NCI-H510A (cell line): ENCODE measurements at regions not wholly inside any gene's neighbourhood (a gene's known extent, or its start where the extent isn't known, plus 50 kb on each side); places are given as distances from the start of the nearest gene placed in this dataset.
A peak's percentile ranks its signal among the peaks of the same experiment; 100 is the strongest.
"Not testable (repeated sequence)": the region's sequence is repeated elsewhere in the genome, so short reads cannot be mapped to it uniquely, and the experiment has no call there.

Source experiments
- DNase-seq: peaks from one replicate; lab custom pipeline; 2025; lab: John Stamatoyannopoulos, UW

DNA sequence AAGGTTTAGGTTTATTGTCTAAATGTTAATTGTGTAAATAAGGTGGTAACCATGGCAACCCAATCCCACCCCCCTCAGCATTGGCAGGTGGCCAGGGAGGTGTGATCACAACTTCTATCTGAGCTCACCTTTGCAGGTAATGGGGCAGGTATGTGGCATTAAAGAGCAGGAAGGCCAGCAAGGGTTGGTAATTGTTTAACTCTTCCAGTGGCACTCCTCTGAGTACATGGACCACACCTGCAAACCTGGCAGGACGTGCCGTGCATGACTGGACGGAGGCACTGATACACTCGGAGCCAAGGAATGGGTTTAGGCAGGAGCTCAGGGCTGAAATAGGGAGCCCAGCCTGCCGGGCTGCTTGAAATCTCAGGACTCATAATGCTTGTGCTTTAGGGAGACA lies 107.0 kb upstream of the BMP2 start:
- DNase-seq, result no peak

DNA sequence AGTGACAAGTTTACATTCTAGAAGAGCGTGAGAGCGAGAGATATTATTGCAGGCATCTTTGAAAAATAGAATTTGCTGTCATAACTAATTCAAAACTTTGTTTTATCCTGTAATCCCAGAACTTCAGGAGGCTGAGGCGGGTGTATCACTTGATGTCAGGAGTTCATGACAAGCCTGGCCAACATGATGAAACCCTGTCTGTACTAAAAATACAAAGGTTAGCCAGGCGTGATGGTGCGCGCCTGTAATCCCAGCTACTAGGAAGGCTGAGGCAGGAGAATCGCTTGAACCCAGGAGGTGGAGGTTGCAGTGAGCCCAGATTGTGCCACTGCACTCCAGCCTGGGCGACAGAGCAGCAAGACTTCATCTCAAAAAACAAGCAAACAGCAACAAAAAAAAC lies 108.6 kb upstream of the BMP2 start:
- DNase-seq, result not testable (repeated sequence)

DNA sequence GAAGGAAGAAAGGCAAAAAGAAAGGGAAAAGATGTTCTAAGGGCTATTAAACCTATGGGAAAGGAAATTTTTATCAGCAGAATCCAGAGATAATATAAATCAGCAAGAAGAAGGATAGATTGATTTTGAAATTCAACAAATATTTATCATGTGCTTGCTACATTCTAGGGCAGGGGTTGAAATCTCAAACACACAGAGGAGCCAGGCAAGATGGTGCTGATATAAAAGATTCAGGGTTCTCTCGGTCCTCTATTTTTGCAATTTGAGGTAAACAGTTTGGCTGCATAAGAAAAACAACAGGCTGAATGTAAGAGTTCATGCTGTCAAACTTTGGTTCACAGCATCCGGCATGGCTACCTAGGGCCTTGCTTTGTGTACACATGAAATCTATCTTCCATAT lies 109.6 kb upstream of the BMP2 start:
- DNase-seq, result no peak

DNA sequence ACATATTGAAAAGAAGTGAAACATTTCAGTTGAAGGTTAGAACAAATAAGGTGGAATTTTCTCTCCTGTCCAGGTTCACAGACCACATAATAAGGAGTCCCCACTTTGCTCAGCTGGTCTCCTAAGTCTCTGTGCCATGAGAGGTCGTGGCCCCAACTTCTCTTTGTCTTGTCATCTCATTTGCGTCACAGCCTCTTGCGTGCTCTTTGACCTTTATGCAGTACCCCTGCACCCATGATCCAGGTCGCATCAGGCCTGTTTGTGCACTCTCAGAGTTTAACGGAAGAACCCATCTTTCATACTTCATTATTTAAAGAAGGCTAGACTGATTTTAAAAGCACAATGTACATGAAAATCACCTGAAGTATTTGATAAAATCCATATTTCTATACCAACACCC lies 110.4 kb upstream of the BMP2 start:
- DNase-seq, result no peak

DNA sequence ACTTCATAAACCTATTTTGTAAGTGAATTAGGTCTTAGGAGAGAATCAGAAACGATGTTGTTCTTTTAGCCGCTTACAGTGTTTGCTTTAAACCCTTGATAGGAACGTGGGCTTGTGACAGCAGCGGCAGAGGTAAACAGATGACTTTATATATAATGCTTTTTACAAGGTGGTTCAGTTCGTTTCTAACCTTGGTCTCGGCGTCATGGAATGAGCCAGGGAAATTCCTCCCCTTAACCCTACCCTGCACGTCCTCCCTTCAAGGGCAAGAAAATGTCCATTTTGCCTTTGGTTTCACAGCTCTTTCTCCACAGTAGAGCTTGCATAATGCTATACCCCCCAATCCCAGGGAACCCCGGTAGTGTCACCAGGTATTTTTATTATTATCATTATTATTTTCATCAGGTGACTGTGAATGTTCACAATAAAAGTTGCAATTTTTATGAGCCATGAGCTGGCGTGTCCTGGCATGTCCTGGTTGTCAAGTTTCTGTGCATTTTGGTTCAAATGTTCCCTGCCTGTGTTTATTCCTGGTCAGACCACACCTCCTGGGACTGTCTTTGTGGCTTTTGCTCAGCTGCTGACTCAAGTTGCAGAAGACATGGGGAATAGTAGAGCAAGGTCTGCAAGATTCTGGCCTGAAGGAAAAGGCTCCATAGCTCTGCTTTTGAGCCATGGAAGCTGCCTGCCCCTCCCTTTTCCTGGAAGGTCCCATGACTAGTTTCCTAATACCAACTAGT lies 112.8 kb upstream of the BMP2 start:
- no peak for DNase-seq

DNA sequence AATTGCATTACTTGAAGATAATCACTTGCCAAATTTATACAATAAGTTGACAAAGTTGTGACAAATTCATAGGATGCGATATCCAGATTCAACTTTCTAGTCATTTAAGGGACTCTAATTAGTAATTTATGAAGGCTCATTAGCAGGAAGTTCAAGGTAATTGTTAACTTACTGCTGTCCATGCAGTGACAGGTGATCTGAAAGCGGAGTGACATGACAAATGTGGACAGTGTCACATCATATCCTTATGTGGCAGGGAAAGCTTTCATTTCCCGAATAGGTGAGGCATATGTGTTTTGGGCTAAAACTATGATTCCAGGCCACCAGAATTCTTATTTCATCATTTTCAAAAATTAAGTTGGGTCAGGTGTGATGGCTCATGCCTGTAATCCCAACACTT lies 115.9 kb upstream of the BMP2 start:
- DNase-seq, result no peak

DNA sequence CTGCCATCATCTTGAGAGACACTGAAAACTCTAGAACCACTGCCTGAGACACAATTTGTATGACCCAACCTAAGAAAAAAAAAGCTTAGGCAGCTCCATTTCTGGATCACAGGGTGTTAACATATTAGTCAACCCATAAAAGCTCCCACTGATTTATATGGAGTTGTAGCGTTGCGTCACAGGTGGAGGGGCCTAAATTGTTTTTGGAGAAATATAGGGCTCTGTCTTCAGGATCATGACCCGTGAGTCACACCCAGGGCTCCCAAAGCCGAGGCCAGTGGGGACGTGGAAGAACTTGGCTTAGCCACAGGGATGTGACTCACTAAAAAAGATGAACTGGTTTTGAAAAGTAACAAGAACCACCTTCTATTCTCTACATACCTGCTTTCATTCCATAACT lies 116.5 kb upstream of the BMP2 start:
- no peak for DNase-seq

DNA sequence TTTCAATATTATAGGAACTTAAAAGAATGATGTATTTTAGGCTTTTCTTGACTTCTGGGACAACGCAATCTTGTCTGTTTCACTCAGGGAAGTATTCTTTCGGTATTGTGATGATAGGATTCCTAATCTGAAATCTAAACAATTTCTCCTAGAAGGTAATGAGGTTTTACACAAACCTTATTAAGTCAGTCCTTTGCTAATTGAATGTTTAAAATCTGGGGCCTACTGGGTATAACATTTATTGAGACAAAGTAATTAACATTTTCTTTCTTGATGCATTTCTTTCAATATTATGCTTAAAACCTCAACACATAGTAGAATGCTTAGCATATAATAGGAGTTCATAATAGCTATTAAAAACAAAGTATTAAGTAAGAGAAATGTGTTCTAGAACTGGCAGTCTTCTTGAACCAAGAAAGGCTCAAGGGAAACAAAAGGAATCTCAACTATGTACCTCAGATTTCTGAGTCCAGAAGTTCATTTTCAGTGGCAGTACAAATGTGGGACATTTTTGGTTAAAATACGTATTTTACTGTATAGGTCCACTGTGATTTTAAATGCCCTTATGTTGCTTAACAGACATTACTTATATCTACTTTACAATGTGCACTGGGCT lies 121.4 kb upstream of the BMP2 start:
- no peak for DNase-seq

DNA sequence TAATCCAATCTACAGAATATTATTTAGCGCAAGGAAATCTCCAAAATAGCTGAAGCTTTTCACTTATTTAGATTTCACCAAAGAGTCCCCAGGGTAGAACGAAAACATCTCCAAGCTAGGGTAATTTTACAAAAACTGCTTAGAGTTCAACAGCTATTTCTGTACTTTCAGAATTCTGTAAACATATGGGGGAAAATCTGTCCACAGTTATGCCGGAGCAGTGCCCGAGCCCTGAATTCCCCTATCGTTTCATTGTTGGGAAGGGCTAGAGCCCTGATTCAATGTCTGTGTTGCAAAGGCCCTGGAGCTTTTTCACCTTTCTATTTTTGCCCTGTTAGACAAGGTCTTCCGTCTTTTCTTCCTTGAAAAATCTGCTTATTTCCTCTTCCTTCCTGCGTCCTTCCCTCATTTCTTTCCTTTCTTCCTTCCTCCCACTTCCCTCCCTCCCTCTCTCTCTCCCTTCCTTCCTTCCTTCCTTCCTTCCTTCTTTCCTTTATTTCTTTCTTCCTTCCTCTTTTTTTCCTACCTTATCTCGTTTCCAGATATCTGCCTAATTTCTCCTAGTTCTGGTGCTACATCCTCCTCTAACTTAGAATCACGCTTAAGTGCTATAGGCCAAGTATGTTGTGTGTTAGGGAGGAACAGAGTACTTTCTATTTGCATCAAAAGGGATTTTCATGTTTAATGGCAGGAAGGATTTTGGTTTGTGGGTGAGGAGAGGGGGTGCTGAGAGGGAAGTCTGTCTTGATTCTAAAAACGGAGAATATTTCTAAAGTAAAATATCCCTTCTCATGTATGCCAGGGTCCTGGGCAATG lies 122.5 kb upstream of the BMP2 start:
- DNase-seq, result no peak

DNA sequence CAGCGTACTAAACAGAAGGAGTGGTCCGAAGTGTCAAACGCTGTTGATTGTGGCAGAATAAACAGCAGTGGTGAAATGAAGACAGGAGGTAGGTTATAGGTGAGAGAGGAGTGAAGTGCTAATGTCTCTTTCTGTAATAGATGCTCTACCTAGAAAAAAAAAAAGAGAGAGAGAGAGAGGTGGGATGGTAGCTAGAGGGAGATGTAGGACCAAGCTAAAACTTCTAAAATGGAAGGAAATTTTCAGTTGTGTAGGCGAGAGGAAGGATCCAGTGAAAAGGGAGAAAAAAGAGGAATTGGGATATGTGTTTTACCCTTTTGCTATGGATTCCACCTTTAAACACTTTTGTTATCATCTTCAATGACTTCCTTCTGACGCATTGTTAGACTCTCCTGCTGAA lies 126.5 kb upstream of the BMP2 start:
- no peak for DNase-seq

DNA sequence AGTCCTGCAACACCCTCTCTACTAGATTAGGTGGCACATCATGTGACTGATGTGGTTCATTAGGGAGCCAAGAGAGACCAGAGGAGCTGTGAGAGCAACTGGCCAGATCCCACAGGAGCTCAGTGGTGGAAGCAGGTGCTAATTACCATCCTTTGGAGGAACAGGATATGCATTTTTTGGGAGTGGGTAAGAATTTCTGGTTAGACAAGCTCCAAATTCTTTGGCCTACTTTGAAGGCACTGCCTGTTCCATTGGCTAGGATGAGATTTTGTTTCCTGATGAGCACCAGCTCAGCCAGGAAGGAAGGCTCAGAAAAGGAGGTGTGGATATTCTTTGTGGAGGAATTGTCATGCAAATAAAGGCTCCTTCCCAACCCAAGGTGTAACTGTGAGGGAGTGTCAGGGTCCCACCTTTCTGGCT lies 130.3 kb upstream of the BMP2 start:
- no peak for DNase-seq

DNA sequence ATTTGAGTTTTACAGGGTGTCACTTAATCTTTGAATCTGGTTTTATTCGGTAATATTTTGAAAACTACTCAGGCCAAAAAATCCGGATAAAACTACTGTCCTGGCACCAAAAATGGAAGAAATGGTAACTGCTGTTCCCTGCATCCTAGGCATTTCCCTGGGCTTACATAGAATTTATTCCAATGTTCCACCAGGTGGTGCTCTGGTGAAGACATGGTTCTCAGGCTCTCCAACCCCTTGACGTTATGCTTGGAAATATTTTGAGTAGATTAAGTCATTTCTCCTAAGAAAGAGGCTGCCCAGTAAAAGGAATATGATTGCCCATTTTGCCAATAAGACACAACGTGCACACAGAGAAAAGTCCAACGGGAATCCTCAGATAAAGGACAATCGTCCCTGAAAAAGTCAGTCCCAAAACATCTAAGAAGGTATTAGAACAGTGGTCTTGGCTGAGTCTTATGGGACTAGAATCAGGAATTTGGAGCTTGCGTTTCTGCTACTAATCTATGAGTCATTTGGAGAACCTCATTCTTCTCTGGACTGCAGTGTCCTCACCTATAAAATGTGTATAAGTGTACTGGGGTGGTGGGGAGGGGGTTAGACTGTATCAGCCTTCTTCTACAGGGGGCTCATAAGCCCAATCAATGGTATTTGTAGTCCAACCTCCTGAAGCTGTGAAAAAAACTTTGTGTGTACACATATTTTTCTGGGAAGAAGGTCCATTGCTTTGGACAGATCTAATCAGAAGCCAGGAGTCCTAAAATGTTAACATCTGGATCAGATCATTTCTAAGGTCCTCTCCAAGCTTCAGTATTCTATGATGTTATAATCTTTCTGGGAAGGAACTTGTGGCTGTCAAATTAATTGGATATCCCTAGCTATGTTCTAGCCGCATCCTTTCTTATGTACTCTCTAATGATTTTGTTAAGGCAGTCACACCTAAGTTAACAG lies 131.0 kb upstream of the BMP2 start:
- DNase-seq, result peak; percentile 9

DNA sequence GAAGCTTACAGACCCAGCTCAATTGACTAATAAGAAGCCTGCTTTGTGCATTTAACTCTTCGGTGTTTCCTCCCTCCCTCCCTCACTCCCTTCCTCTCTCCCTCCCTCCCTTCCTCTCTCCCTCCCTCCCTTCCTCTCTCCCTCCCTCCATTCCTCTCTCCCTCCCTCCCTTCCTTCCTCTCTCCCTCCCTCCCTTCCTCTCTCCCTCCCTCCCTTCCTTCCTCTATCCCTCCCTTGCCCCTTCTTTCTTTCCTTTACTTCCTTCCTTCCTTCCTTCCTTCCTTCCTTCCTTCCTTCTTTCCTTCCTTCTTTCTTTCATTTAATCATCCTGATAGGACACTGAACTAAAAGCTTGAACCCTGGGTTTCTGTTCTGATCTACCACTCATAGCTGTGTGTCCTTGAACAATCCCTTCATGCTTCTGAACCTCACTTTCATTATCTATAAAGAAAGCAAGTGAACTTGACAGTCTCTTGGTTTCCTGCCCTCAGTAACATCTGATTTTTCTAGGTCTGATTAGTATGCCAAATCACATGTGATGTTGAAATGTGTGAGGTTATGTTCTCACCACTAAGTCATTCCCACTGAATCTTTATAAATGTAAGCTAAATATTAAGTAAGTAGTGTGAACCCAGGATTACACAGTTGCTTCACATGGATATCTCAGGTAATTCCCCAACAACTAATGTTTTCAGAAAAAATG lies 132.3 kb upstream of the BMP2 start:
- no peak for DNase-seq

DNA sequence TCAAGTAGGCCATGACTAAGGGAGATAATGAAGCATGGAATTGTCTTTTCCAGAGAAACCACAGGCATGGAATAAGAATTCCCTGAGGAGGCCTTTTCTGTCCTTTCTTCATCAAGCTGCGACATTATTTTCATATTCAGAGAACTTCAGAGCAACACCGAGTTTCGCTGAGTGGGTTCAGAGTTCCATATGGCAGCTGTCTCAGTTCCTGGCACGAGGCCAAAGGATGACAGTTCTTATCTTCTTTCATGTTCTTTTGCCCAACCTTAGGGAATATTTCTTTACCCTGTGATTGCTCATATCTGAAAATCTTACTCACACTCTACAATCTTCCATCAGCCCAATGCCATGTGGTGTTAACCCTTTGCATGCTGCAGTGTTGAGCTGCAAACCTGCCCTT lies 135.3 kb upstream of the BMP2 start:
- DNase-seq, result peak; percentile 48

DNA sequence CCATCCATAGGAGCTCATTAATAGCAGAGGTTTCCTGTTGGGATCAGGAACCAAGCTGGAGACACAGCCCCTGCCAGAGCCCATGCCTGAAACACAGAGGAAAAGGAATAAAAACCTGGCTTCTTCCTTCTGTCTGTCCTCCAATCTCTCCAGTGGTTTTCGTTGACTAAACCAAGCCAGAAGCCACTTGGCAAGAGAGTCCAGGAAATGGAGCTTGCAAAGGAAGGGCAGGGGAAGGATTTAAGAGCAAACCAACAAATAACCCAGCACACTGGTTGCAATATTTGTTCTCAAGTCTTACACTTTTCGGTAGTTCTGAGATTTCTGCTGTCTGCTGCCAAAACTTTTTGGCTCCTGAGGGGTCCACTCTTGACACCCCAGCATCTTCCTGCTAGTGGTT lies 137.0 kb upstream of the BMP2 start:
- no peak for DNase-seq

DNA sequence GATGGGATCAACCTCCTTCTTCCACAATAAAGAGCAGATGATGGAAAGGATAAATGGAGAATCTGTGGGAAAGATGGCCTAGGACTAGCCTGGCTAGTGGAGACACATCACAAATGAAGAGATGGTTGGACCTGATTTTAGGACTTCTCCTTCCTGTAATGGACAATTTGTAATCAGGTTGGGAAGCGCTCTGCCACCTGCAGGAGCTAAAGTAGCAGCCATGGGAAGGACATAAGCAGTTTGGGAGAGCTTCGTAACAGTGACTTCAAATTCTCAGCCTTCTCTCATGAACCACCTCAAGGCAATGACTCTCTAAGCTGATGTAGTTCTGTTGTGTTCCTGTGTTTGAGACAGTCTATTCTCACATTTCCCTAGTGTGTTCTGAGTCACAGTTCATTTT lies 137.9 kb upstream of the BMP2 start:
- no peak for DNase-seq

DNA sequence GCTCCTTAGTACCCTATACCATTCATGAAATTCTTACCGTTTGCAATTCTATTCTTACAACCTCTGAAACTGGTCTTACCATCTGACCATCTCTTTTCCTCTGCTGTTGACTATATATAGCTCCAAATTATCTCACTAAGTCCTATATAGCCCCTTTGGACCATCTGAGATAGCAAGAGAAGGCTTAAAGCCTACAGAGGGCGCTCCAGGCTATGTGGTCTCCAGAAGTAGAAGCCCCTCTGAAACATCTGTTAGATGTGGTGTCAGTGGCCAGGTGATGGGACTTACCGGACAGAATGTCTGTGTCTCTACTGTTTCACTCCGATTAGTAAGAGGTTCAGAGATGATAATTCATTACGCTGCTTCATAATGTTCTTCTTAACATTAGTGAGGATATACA lies 140.7 kb upstream of the BMP2 start:
- no peak for DNase-seq

DNA sequence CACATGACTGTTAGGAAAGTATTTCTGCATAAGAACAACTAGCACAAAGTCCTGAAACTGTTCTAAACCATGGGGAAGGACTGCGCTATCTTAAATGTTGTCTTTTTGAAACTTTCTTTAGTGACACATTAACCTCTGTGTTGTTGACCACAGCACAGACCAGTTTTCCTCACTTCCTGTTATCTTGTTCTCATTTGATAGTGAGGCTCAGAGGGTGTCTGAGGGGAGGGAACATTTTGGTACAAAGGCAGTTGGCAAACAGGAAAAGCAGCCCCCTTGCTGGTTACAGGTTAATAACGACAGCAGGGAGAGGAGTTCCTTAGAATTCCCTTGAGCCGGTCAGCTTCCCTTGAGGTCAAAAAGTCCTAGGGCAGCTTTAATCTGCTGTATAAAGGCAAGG lies 143.5 kb upstream of the BMP2 start:
- no peak for DNase-seq

DNA sequence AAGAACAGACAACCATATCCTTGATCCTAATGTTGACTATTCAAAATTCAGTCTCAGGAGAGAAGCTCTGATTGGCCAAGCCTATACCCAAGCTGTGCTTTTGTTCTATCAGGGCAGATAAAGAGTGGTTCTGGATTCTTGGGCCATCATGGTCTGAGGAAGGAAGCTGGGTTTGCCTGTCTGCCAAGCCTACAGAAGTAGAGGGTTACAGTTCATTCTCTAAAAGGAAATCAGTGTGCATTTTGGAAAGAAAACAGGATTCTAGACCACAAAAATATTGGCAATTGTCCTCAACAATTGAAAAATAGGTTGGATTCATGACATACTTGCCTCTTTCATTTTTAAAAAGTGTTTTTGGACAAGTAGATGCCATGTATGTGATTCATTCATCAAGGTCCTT lies 145.4 kb upstream of the BMP2 start:
- DNase-seq, result no peak

DNA sequence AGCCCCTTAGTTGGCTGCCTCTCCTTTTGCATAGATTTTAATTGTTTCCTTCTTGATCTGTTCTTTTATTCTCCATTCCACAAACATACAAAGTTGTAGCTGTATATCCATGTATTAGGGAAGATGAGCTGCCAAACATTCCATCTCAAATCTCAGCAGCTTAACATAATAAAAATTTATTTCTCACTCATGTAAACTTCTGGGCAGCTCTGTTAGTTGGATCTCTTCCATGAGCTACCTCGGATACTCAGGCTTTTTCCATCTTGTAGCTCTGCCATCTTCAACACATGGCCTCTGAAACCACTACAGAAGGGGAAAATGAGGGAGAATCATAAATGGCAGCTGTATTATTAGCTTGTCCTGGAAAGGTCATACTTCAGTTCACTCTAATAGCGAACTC lies 149.4 kb upstream of the BMP2 start:
- DNase-seq, result no peak

DNA sequence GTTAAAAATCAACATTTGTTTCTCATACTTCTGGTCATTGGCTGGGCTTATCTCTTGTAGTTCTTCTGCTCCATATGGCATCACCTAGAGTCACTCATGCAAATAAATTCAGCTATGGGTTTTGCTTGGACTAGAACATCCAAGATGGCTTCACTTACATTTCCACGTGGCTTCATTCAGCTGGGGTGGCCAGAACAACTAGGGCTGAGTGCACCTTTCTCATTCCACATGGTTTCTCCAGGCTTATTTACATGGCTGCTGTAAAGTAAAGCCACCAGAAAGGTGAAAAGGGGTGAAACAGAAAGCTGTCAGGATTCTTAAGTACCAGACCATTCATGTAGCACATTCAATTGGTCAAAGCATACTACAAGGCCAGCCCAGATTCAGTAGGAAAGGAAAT lies 151.1 kb upstream of the BMP2 start:
- no peak for DNase-seq

DNA sequence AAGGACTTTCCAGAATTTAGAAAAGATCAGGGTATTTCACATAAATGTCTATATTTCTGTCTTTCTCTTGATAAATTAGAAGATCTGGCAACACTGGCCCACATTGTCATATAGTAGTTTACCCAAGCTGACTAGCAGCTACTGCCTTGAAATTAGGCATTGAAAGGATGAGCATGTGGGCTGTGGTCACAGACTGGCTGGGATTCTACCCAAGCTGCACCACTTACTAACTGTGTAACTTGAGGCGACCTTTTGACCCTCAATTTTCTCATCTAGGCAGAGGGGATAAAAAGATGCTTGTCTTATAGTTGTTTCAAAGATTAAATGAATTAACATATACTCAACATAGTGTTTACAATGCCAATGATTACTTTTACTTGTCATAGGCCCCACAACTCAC lies 152.7 kb upstream of the BMP2 start:
- DNase-seq, result no peak
